ENCODE measurements at regions not wholly inside any gene's neighbourhood (a gene's known extent, or its start where the extent isn't known, plus 50 kb on each side); places are given as distances from the start of the nearest gene placed in this dataset.

- intact Hi-C loops (cut with DNase I), result no loop called here
- WGBS, 4 donors, result 75 to 90% (median 85%) methylated on average over 5 of the region's 5 CpGs
- Histone ChIP-seq H3K27ac (no peak overlapping the region), H3K27me3 (peaks cover 0 to 8% (median 0%) of the 10 kb centered on the region in 9 donors), H3K9me3 (no peaks in the 10 kb centered on the region), H3K36me3 (no peaks in the 10 kb centered on the region), H3K4me1 (no peaks in the 10 kb centered on the region), H3K4me3 (no peak overlapping the region)
- TF ChIP-seq CTCF (IDR thresholded peaks at IDR 0.05) (no peak), POLR2A (IDR thresholded peaks at IDR 0.05) (no peak)
- no peak for DNase-seq
- ATAC-seq, result no peak
These were observed 525.1 kb downstream of the TBC1D22A start for GRCh38 chr22:47287516-47287915.

GRCh38 chr22:47286590-47286989, 524.1 kb downstream of the TBC1D22A start:
- DNase-seq (no peak), ATAC-seq (no peak)
- no peak overlapping the region for H3K4me3 ChIP-seq
- peaks cover 0 to 14% (median 0%) of the 10 kb centered on the region in 9 donors for H3K27me3 ChIP-seq
- TF ChIP-seq POLR2A (IDR thresholded peaks at IDR 0.05) (no peak), CTCF (IDR thresholded peaks at IDR 0.05) (no peak)
- no peaks in the 10 kb centered on the region for H3K9me3 ChIP-seq
- H3K27ac ChIP-seq, result no peak overlapping the region
- WGBS, 4 donors, result 67 to 70% (median 68%) methylated on average over 7 of the region's 7 CpGs
- intact Hi-C loops (cut with DNase I), result no loop called here
- H3K36me3 ChIP-seq, result no peaks in the 10 kb centered on the region
- H3K4me1 ChIP-seq, result no peaks in the 10 kb centered on the region

GRCh38 chr22:47285981-47286380, 523.5 kb downstream of the TBC1D22A start:
- TF ChIP-seq CTCF (IDR thresholded peaks at IDR 0.05), result no peak
- no peak for TF ChIP-seq POLR2A (IDR thresholded peaks at IDR 0.05)
- DNase-seq (no peak), ATAC-seq (no peak)
- H3K36me3 ChIP-seq, result no peaks in the 10 kb centered on the region
- no peaks in the 10 kb centered on the region for H3K4me1 ChIP-seq
- intact Hi-C loops (cut with DNase I), result no loop called here
- H3K4me3 ChIP-seq, result no peak overlapping the region
- peaks cover 0 to 14% (median 0%) of the 10 kb centered on the region in 9 donors for H3K27me3 ChIP-seq
- no peak overlapping the region for H3K27ac ChIP-seq
- WGBS, 4 donors, result 78 to 84% (median 82%) methylated on average over 7 to 10 of the region's 10 CpGs
- no peaks in the 10 kb centered on the region for H3K9me3 ChIP-seq

- Histone ChIP-seq H3K9me3 (no peaks in the 10 kb centered on the region), H3K36me3 (no peaks in the 10 kb centered on the region), H3K4me3 (no peak overlapping the region), H3K27me3 (peaks cover 0 to 14% (median 0%) of the 10 kb centered on the region in 9 donors), H3K27ac (no peak overlapping the region), H3K4me1 (no peaks in the 10 kb centered on the region)
- intact Hi-C loops (cut with DNase I), result no loop called here
- DNase-seq (no peak), ATAC-seq (no peak)
- TF ChIP-seq POLR2A (IDR thresholded peaks at IDR 0.05), result no peak
- TF ChIP-seq CTCF (IDR thresholded peaks at IDR 0.05), result no peak
- WGBS, 4 donors, result 66 to 80% (median 74%) methylated on average over 8 of the region's 8 CpGs
These were observed 522.4 kb downstream of the TBC1D22A start for GRCh38 chr22:47284822-47285221.

Measured in heart left ventricle (tissue), 16 donors.